H1 (cell line): ENCODE measurements at regions not wholly inside any gene's neighbourhood (a gene's known extent, or its start where the extent isn't known, plus 50 kb on each side); places are given as distances from the start of the nearest gene placed in this dataset.

ENCODE experiments used
- CTCF ChIA-PET: fragments of 300-600 bp; sonication (Branson Sonifier 250); formaldehyde crosslinking; loops from one replicate; lab custom pipeline; 2021; ENCODE audit not compliant: partially characterized antibody; lab: Charles Lee
- POLR2A ChIA-PET: fragments of 300-600 bp; sonication (Branson Sonifier 250); formaldehyde crosslinking; loops from one replicate; lab custom pipeline; 2021; ENCODE audit warnings: inconsistent platforms; ENCODE audit not compliant: partially characterized antibody; lab: Charles Lee
- DNase-seq, 2 experiments: peaks; one replicate each; pipeline versions ENCODE4 v3.0.0 to v3.0.0-alpha.2; 2010 to 2022; ENCODE audit warnings: low spot score in 2 of 2, low read depth in 1 of 2, mixed read lengths in 1 of 2
- FAIRE-seq: peaks from 2 replicates; lab custom pipeline; 2011; peaks lifted over from hg19 to GRCh38; lab: Jason Lieb, UNC
- H2AFZ ChIP-seq: 2 replicates; pipeline ENCODE4 v1.8.1; 2012; ENCODE audit warnings: low read length, inconsistent platforms
- H2AK5ac ChIP-seq: 2 replicates; pipeline ENCODE4 v1.6.1; 2013; ENCODE audit warnings: low read depth, low read length
- H2BK120ac ChIP-seq: replicated peaks from 2 replicates; pipeline ENCODE3; 2013; ENCODE audit warnings: low read depth, low read length, inconsistent platforms
- H2BK12ac ChIP-seq: 2 replicates; pipeline ENCODE4 v1.6.1; 2013; ENCODE audit warnings: low read depth, low read length
- H2BK15ac ChIP-seq: 2 replicates; pipeline ENCODE4 v1.6.1; 2013; ENCODE audit warnings: low read length
- H2BK20ac ChIP-seq: 2 replicates; pipeline ENCODE4 v1.6.1; 2013; ENCODE audit warnings: low read length
- H2BK5ac ChIP-seq: 2 replicates; pipeline ENCODE4 v1.6.1; 2013; ENCODE audit warnings: low read depth, low read length
- H3K14ac ChIP-seq: 2 replicates; pipeline ENCODE4 v1.6.1; 2013; ENCODE audit warnings: inconsistent platforms; ENCODE audit not compliant: insufficient read length
- H3K18ac ChIP-seq: 2 replicates; pipeline ENCODE4 v1.6.1; 2013; ENCODE audit warnings: low read length; ENCODE audit errors: extremely low read depth
- H3K23ac ChIP-seq: 2 replicates; pipeline ENCODE4 v1.6.1; 2013; ENCODE audit warnings: inconsistent platforms; ENCODE audit not compliant: insufficient read length
- H3K23me2 ChIP-seq: 2 replicates; pipeline ENCODE4 v1.6.1; 2013; ENCODE audit warnings: low read depth, low read length
- H3K27ac ChIP-seq: 2 replicates; pipeline ENCODE4 v1.6.1; 2011; ENCODE audit warnings: low read depth, low read length, inconsistent platforms
- H3K27me3 ChIP-seq, 4 experiments: replicated peaks in 1 of 4; 1 replicate in 1 of 4; 2 replicates in 3 of 4; pipeline versions ENCODE4 v1.6.1 to v1.8.1; 2011 to 2013; ENCODE audit warnings: low read length in 3 of 4, mild to moderate bottlenecking in 3 of 4, inconsistent platforms in 2 of 4, mixed read lengths in 2 of 4, moderate library complexity in 1 of 4; ENCODE audit not compliant: control insufficient read depth in 3 of 4, insufficient read depth in 3 of 4; ENCODE audit errors: extremely low read depth in 1 of 4
- H3K36me3 ChIP-seq, 4 experiments: 2 replicates each; pipeline versions ENCODE4 v1.6.1 to v1.8.1; 2011 to 2013; ENCODE audit warnings: mild to moderate bottlenecking in 4 of 4, low read length in 3 of 4, moderate library complexity in 2 of 4, control low read depth in 1 of 4, inconsistent platforms in 1 of 4; ENCODE audit not compliant: insufficient read depth in 4 of 4, control insufficient read depth in 2 of 4
- H3K4ac ChIP-seq: replicated peaks from 2 replicates; pipeline ENCODE3; 2013; ENCODE audit warnings: low read length, low read depth, mixed read lengths, inconsistent platforms; ENCODE audit not compliant: insufficient read length
- H3K4me1 ChIP-seq, 4 experiments: replicated peaks in 1 of 4; 1 replicate in 1 of 4; 2 replicates in 3 of 4; pipeline versions ENCODE4 v1.6.1 to v1.8.1; 2011 to 2013; ENCODE audit warnings: low read length in 3 of 4, inconsistent platforms in 2 of 4, mixed read lengths in 1 of 4; ENCODE audit not compliant: insufficient read depth in 4 of 4, control insufficient read depth in 3 of 4
- H3K4me2 ChIP-seq, 2 experiments: 2 replicates each; pipeline versions ENCODE4 v1.6.1 to v1.8.1; 2011 to 2013; ENCODE audit warnings: low read depth in 2 of 2, low read length in 2 of 2, control low read depth in 1 of 2, inconsistent platforms in 1 of 2, mild to moderate bottlenecking in 1 of 2; ENCODE audit not compliant: insufficient read depth in 1 of 2
- H3K4me3 ChIP-seq, 4 experiments: fragments of 200-600, 300-600 bp in 1 of 4; sonication (generic), shearing (Covaris generic), sonication (Bioruptor Twin) in 1 of 4; 2 replicates each; pipeline versions ENCODE4 v1.5.1 to v1.8.1; 2011 to 2016; ENCODE audit warnings: low read length in 4 of 4, low read depth in 3 of 4, control low read depth in 2 of 4, inconsistent platforms in 2 of 4, mild to moderate bottlenecking in 2 of 4, mixed read lengths in 1 of 4, moderate library complexity in 1 of 4; ENCODE audit not compliant: insufficient read depth in 2 of 4; ENCODE audit errors: extremely low read depth in 1 of 4
- H3K56ac ChIP-seq: replicated peaks from 2 replicates; pipeline ENCODE3; 2013; ENCODE audit warnings: low read depth, mild to moderate bottlenecking, mixed read lengths, low read length, inconsistent platforms; ENCODE audit not compliant: insufficient read length
- H3K79me1 ChIP-seq: 2 replicates; pipeline ENCODE4 v1.6.1; 2013; ENCODE audit warnings: low read depth, low read length, control low read depth
- H3K79me2 ChIP-seq, 2 experiments: 2 replicates each; pipeline versions ENCODE4 v1.6.1 to v1.8.1; 2012 to 2013; ENCODE audit warnings: low read length in 2 of 2, mild to moderate bottlenecking in 2 of 2, inconsistent platforms in 1 of 2; ENCODE audit not compliant: insufficient read depth in 2 of 2, control insufficient read depth in 1 of 2
- H3K9ac ChIP-seq, 4 experiments: replicated peaks in 1 of 4; 1 replicate in 1 of 4; 2 replicates in 3 of 4; pipeline versions ENCODE4 v1.6.1 to v1.8.1; 2011 to 2013; ENCODE audit warnings: low read depth in 3 of 4, low read length in 3 of 4, control low read depth in 2 of 4, mild to moderate bottlenecking in 2 of 4, moderate library complexity in 2 of 4, inconsistent platforms in 1 of 4; ENCODE audit errors: extremely low read depth in 1 of 4
- H3K9me3 ChIP-seq, 2 experiments: 2 replicates each; pipeline versions ENCODE4 v1.6.1 to v1.8.1; 2012 to 2013; ENCODE audit warnings: mild to moderate bottlenecking in 2 of 2, moderate library complexity in 2 of 2, control low read depth in 1 of 2, inconsistent platforms in 1 of 2, low read depth in 1 of 2, low read length in 1 of 2, mixed read lengths in 1 of 2; ENCODE audit not compliant: insufficient read depth in 2 of 2
- H4K20me1 ChIP-seq, 2 experiments: replicated peaks in 1 of 2; 2 replicates each; pipeline versions ENCODE3 to v1.8.1; 2011 to 2013; ENCODE audit warnings: inconsistent platforms in 2 of 2, low read length in 2 of 2, mild to moderate bottlenecking in 1 of 2; ENCODE audit not compliant: insufficient read depth in 2 of 2, control insufficient read depth in 1 of 2
- H4K5ac ChIP-seq: 2 replicates; pipeline ENCODE4 v1.6.1; 2013; ENCODE audit warnings: low read length, low read depth, mixed read lengths, inconsistent platforms; ENCODE audit not compliant: insufficient read length
- H4K8ac ChIP-seq: 2 replicates; pipeline ENCODE4 v1.8.0; 2013; ENCODE audit warnings: mild to moderate bottlenecking, moderate library complexity, low read length, inconsistent platforms; ENCODE audit not compliant: insufficient read depth; ENCODE audit errors: extremely low read depth
- H4K91ac ChIP-seq: replicated peaks from 2 replicates; pipeline ENCODE3; 2013; ENCODE audit warnings: low read length, mixed read lengths, inconsistent platforms; ENCODE audit not compliant: insufficient read length
- EZH2 ChIP-seq: fragments of 200-600 bp; sonication (generic); IDR thresholded peaks from 2 replicates; pipeline ENCODE4 v1.7.1; 2012; ENCODE audit warnings: low read depth, mild to moderate bottlenecking, moderate library complexity, low read length, inconsistent platforms; ENCODE audit not compliant: severe bottlenecking
- GTF2F1 ChIP-seq: IDR thresholded peaks from 2 replicates; pipeline ENCODE4 v1.6.1; 2012; ENCODE audit warnings: low read depth, low read length, improper control_type of control experiment, borderline replicate concordance
- HDAC6 ChIP-seq: IDR thresholded peaks from one replicate; pipeline ENCODE4 v1.7.1; 2012; ENCODE audit warnings: low read depth, mild to moderate bottlenecking, inconsistent platforms, low read length, moderate library complexity
- WGBS, 2 experiments: shearing (Covaris generic) in 1 of 2; methylation state at CpG; one replicate each; pipeline versions ENCODE4 v1.1.6 to v1.1.7; 2013 to 2015; ENCODE audit warnings: low lambda C conversion rate in 2 of 2, mixed read lengths in 2 of 2, inconsistent platforms in 1 of 2, low coverage in 1 of 2, missing lambda C conversion rate in 1 of 2; ENCODE audit not compliant: insufficient replicate concordance in 2 of 2, insufficient coverage in 1 of 2, insufficient read length in 1 of 2; ENCODE audit errors: extremely low coverage in 1 of 2, missing lambda C conversion rate in 1 of 2; 5-methylcytosine and 5-hydroxymethylcytosine counted together

- Histone ChIP-seq H3K14ac (no peak overlapping the region), H3K79me1 (no peaks in the 10 kb centered on the region), H3K79me2 (no peaks in the 10 kb centered on the region), H4K20me1 (no peaks in the 10 kb centered on the region), H3K23me2 (no peaks in the 10 kb centered on the region), H3K4ac (no peak overlapping the region), H2BK12ac (no peak overlapping the region), H4K5ac (no peak overlapping the region), H2AFZ (no peak overlapping the region), H3K9me3 (no peaks in the 10 kb centered on the region), H2BK120ac (no peak overlapping the region), H3K36me3 (no peaks in the 10 kb centered on the region), H3K23ac (no peak overlapping the region), H2BK15ac (no peak overlapping the region), H3K27me3 (no peaks in the 10 kb centered on the region), H3K4me2 (no peak overlapping the region), H3K4me3 (no peak overlapping the region), H2AK5ac (no peak overlapping the region), H3K27ac (no peak overlapping the region), H3K18ac (no peak overlapping the region; the same call in 1 of the 2 replicates), H3K4me1 (no peaks in the 10 kb centered on the region), H4K91ac (no peak overlapping the region), H2BK5ac (no peak overlapping the region), H4K8ac (no peak overlapping the region), H3K9ac (no peak overlapping the region), H3K56ac (no peak overlapping the region), H2BK20ac (no peak overlapping the region)
- CTCF ChIA-PET, result no interaction called here
- WGBS, 2 experiments, result 78% methylated on average over 5 of the region's 5 CpGs; no CpG with 5 or more reads in 1 of the 2 experiments
- TF ChIP-seq EZH2 (no peak), GTF2F1 (no peak), HDAC6 (no peak)
- FAIRE-seq (no peak), DNase-seq (no peak)
- POLR2A ChIA-PET, result interaction anchor here (0.7 kb wide), 1 partner anchor 192 kb away, joined by 3 read pairs; no protein-coding TSS in a partner anchor
These were observed 246.0 kb upstream of the PHF14 start for GRCh38 chr7:10727636-10728035.
